NCI-H1930 (cell line): ENCODE measurements at regions not wholly inside any gene's neighbourhood (a gene's known extent, or its start where the extent isn't known, plus 50 kb on each side); places are given as distances from the start of the nearest gene placed in this dataset.
"Not testable (repeated sequence)": the region's sequence is repeated elsewhere in the genome, so short reads cannot be mapped to it uniquely, and the experiment has no call there.

ENCODE experiments used
- DNase-seq, 2 experiments: peaks; one replicate each; lab custom pipeline; 2025; lab: John Stamatoyannopoulos, UW

DNA sequence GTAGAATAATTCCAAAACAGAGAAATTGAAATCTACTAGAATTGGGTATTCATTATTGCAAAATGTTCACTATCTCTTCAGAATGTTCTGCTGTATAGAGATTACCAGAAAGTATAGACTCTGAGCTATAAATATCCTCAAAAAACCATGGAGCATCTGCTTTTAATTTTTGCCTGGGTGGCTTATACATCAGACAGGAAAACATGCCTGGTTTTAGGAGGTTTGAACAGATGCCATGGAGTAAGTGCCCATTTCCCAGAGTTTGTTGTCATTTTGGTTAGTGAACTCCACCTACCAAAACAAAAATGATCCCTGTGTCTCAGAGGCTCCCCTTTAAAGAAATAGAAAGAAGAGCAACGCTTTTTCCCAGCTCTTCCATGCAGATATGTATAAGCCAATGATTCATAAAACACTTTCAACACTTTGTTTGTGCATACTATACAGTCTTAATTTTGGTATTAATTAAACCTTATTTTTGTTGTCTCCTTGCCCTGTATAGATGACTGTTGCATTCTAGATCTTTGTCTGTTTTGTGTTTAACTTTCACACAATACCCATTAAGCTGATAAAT is 68.7 kb downstream of the MEPE start:
- DNase-seq, result no peak

DNA sequence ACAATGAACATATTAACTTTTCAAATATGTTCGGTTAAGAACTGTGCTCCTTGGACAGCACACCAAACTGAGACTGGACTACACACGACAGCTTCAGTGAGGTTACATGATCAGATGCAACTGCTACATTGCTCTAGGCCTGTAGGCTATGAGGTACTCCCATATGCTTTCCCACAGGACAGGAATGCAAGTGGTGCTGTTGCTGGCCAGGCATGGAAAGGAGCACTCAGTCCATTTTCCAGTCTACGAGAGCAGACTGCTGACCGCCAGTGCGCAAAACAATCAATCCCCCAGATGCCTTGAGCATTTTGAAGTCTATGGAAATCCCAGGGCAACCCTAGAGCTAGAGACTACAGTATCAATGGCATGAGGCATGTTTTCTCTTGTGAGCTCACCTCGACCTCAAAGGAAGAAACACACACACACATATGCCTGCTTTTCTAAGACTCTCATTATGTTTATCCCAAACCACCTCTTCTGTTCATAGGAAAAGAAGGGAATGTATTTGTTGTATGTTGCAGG is 70.8 kb upstream of the SPP1 start:
- no peak for DNase-seq

DNA sequence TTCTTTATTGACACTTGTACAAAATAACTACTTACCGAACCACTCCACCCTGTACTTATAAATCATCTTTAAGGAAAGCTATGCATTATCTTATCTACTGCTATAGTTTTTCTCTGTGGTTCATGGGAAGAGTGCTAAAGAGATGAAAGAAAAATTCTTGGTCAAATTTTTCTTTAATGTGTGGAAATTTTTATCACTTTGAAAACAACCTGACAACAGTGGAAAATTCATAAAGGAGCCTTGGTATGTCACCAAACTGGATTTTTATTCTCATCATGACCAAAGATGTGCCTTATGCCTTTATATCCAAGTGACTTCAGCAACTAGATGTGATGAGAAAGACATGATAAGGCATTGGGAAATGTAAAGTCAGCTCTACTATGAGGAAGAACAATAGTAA is 67.2 kb upstream of the SPP1 start:
- no peak for DNase-seq

DNA sequence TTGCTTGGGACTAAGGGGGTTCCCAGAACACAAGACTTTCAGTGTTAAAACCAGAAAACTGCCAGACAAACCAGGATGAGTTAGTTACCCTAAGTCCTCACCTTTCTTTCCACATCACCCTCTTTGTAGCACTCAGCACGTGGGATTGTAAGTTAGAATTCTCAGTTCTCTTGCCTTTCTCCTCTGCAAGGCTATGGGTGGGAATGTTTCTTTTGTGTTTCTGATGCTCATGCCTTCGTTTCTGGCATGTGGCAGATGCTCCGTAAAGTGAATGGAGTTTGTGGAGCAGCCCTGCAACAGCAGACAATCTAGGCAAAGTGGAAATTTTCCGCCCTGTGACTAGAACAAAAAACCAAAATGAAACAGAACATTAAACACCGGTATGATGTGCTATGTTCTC is 64.7 kb upstream of the SPP1 start:
- DNase-seq, result no peak

DNA sequence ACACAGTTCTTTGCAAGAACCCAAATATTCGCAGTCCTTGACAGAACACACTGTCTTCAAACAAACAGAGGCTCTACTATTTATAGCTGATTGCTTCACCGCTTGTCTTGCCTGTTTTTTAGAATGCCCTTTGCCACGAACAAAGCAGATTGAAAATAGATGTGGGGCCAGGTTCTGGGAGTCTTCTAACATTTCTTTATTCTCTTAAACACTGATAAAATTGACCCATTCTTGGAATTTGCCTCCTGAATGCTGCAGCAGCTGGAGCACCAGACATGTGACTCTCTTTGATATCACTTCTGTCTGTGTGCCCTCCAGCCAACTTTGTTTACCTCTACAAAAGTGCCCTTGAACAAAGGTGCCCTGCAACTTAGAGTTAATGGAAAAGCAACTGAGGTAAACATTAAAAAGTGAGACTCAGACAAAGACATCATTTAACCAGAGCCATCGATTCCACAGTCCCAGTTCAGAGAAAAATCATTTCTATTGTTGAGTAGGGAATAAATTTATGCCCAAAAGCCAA is 64.2 kb upstream of the SPP1 start:
- DNase-seq, result peak in 1 of 2 experiments; percentile 22

DNA sequence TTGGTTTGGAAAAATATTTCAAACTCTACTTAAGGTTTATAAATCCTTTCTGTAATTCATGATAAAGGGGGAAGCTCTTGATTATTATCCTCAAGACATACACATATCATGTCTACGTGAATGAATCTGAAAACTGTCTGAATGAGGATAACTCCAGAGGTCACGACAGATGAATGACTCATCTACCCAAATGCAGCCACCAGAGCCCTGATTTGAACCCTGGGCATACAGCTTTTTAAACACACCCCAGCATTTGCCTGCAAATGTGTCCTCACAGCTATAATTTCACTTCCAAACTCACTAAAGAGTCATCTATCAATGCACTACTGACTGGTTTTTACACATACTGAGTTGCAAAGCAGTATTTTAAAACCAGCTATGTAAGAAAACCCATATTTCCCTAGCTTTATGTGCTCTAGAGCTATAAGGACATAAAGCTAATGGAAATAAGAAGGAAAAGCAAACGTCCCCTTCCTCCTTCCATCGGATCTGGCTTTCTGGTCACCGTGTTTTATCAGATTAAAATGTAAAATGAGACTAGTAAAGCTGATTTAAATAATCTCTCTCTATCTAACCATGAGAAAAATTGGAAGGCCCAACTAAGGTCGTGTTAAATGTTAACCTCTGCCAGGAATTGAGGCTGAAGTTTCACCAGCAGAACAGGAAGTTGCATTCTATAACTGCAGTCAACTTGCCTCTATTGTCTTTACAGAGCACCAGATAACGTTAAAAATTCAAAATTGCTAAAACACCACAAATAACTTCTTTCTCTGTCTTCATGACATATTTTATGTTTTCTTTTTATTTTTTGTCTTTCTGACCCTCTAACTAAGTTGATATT is 63.1 kb upstream of the SPP1 start:
- no peak for DNase-seq

DNA sequence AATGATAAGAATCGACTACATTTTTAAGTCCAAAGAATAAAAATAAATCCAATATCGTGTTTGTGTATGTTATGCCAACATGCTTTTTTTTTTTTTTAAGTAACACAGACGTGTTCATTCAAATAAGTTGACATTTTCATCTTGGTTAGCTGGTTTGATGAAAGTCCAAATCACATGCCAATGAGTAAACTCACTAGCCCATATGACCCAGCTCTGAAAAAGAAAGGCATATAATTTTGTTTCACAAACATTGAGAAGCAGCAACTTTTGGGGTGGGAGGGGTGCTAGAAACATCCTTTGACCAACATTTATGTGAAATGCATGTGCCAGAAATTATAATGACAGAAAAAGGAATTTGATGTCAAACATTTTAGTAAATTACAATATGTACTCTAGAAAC is 61.6 kb upstream of the SPP1 start:
- no peak for DNase-seq

DNA sequence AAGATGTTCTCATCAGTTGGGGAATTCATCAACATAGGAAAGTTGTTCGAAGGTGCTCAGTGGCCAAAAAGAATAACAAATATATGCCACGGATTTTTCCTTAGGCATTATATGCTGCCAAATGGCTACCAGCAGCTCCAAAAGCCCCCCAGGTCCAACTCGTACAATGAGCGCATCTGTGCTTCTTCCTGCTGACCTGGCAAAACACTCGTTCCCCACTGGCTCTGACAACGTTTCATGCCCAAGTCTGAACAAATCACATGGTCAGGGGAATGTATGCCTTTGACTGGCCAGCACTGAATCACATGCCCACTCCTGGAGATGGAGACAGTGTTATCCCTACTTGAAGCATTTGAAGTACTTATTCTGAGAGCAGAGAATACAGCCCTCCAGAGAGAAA is 59.9 kb upstream of the SPP1 start:
- DNase-seq, result no peak

DNA sequence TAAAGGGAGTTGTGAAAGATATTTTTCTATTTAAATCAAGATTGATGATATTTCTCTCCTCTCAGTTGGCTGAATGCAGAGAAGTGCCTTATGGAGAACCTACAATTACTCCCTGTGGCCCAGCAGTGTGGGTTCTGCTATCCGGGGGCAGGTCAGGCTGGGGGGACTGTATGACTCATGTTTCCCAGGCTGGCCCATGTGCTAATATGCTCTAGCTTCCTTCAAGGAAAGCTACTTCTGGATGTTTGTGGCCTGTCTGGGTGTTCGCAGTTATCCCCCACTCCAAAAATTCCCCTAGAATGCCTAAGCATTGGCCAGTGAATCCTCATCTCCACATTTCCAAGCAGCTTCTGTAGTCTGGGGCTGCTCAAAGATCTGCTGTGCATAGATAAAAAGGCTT is 58.9 kb upstream of the SPP1 start:
- no peak for DNase-seq

DNA sequence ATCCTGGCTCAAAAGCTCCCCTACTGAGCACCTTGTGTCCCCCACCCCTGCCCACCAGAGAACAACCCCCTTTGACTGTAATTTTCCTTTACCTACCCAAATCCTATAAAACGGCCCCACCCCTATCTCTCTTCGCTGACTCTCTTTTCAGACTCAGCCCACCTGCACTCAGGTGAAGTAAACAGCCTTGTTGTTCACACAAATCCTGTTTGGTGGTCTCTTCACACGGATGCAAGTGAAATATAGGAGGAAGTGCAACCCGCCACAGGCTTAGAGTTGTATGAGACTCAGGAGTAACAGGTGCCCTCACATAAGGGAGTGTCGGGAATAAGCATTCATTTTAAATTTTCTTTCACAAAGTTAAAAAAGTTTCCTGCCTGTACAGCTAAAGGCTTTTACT is 57.6 kb upstream of the SPP1 start:
- not testable (repeated sequence) for DNase-seq

DNA sequence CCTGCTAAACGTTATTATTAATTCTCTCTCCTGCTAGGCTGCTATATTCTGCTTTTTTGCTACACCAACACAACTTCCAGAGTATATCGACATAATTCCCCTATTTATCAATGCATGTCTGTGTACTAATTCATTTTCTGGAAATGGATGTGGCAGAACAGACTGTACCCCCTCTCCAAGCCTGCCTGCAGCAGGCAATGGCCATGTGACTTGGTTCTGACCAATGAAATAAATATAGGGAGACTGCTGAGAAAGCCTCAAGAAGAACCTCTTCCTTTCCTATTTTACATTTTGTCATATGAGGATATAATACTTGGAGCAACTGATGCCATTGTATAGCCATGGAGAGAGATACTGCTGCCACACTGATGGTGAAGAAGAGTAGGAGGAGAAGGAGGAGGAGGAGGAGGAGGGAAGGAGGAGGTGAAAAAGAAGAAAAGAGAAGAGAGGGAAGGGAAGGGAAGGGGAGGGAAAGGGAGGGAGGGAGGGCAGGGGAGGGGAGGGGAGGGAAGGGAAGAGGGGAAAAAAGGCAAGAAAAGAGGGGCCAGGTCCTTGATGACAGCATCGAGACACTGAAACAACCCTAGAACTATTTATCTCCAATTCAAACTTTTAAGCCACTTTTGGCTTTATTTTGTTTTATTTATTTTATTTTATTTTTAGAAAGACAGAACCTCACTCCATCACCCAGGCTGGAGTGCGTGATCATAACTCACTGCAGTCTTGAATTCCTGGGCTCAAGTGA is 57.0 kb upstream of the SPP1 start:
- no peak for DNase-seq

DNA sequence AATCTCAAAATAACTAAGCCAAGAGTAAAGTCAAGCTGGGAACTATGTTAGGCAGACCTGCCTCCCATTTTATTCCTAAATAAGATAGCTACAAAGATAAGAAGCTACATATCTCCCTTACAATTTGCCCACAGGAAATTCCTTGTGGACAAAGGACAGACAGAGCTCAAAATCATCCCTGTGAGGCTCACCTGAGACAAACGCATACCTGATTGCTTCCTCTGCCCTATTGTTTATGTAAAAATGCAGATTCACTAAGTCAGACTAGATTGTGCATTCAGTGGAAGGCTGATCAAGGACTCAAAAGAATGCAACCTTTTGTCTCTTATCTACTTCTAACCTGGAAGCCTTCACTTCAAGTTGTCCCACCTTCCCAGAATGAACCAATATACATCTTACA is 56.2 kb upstream of the SPP1 start:
- DNase-seq, result not testable (repeated sequence)

DNA sequence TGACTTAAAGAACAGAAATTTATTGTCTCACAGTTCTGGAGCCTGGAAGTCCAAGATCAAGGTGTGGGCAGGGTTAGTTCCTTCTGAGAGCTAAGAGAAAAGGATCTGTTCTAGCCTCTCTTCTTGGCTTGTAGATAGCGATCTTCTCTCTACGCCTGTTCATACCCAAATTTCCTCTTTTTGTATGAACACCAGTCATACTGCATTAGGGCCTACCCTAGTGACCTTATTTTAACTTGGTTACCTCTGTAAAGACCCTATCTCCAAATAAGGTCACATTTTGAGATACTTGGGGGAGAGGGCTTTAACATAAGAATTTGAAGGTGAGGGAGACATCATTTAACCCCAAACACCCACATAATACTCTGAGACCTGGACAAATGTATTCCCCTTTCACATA is 55.6 kb upstream of the SPP1 start:
- no peak for DNase-seq

DNA sequence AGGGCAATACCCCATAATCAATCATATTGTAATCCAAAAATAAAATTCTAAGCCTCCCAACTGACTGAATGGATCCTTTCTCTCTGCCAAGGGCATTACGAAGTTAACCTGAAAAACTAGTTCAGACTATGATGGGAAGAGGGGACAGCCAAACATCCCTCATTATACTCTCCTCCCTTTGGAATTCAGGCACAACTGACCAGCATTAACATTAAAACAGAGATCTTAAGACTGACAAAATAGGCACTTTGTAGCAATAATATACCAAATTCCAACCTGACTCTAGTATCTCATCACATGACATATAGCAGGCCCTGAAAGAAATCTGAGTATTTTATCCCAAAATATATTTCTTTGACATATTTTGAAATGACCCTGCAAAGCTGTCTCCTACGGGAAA is 55.0 kb upstream of the SPP1 start:
- no peak for DNase-seq

DNA sequence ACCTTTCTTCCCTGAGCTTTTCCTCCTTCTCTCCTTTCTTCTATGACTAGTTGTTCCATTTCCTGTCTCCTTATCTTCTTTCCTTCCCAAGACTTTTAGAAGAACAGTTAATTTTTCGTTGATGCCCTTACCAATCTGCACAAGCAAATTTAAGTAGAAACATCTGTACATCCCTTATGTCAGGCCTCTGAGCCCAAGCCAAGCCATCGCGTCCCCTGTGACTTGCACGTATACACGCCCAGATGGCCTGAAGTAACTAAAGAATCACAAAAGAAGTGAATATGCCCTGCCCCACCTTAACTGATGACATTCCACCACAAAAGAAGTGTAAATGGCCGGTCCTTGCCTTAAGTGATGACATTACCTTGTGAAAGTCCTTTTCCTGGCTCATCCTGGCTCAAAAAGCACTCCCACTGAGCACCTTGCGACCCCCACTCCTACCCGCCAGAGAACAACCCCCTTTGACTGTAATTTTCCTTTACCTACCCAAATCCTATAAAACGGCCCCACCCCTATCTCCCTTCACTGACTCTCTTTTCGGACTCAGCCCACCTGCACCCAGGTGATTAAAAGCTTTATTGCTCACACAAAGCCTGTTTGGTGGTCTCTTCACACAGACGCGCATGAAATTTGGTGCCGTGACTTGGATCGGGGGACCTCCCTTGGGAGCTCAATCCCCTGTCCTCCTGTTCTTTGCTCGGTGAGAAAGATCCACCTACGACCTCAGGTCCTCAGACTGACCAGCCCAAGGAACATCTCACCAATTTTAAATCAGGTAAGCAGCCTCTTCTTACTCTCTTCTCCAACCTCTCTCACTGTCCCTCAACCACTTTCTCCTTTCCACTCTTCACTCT is 53.7 kb upstream of the SPP1 start:
- not testable (repeated sequence) for DNase-seq

DNA sequence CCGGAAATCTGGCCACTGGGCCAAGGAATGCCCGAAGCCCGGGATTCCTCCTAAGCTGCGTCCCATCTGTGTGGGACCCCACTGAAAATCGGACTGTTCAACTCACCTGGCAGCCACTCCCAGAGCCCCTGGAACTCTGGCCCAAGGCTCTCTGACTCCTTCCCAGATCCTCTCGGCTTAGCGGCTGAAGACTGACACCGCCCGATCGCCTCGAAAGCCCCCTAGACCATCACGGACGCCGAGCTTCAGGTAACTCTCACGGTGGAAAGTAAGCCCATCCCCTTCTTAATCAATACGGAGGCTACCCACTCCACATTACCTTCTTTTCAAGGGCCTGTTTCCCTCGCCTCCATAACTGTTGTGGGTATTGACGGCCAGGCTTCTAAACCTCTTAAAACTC is 51.4 kb upstream of the SPP1 start:
- not testable (repeated sequence) for DNase-seq
